NCI-H1694 treated with DMSO at 0.1 percent for 48 hours (cell line): ENCODE measurements at regions not wholly inside any gene's neighbourhood (a gene's known extent, or its start where the extent isn't known, plus 50 kb on each side); places are given as distances from the start of the nearest gene placed in this dataset.

ENCODE experiments used
- DNase-seq: peaks from one replicate; lab custom pipeline; 2025; lab: John Stamatoyannopoulos, UW

- no peak for DNase-seq
These were observed 77.4 kb upstream of the ADAMTS16 start for GRCh38 chr5:5062525-5063302.

- DNase-seq, result no peak
These were observed 76.6 kb upstream of the ADAMTS16 start for GRCh38 chr5:5063533-5063953.

- no peak for DNase-seq
These were observed 74.7 kb upstream of the ADAMTS16 start for GRCh38 chr5:5065472-5065871.

GRCh38 chr5:5066276-5067186 is 73.6 kb upstream of the ADAMTS16 start:
- no peak for DNase-seq

- DNase-seq, result no peak
These were observed 70.3 kb upstream of the ADAMTS16 start for GRCh38 chr5:5069851-5070250.

GRCh38 chr5:5071554-5071953 is 68.6 kb upstream of the ADAMTS16 start:
- no peak for DNase-seq

GRCh38 chr5:5077236-5077635 is 62.9 kb upstream of the ADAMTS16 start:
- no peak for DNase-seq

- DNase-seq, result no peak
These were observed 61.9 kb upstream of the ADAMTS16 start for GRCh38 chr5:5078009-5078897.

GRCh38 chr5:5079876-5080275 is 60.3 kb upstream of the ADAMTS16 start:
- no peak for DNase-seq

- no peak for DNase-seq
These were observed 59.3 kb upstream of the ADAMTS16 start for GRCh38 chr5:5080790-5081189.

- DNase-seq, result no peak
These were observed 54.7 kb upstream of the ADAMTS16 start for GRCh38 chr5:5085381-5085780.

GRCh38 chr5:5089895-5090649 is 50.1 kb upstream of the ADAMTS16 start:
- no peak for DNase-seq
